GM12873 (cell line): ENCODE measurements at regions not wholly inside any gene's neighbourhood (a gene's known extent, or its start where the extent isn't known, plus 50 kb on each side); places are given as distances from the start of the nearest gene placed in this dataset.

ENCODE experiments used
- CTCF ChIP-seq: IDR thresholded peaks from 2 replicates; pipeline ENCODE4 v1.5.1; 2012; ENCODE audit warnings: low read depth, mild to moderate bottlenecking, moderate library complexity, low read length, control low read depth; ENCODE audit not compliant: insufficient read depth; ENCODE audit errors: missing control alignments

- no peak for TF ChIP-seq CTCF
Observed at GRCh38 chr10:91347529-91347928, 62.6 kb upstream of the HECTD2 start.

- no peak for TF ChIP-seq CTCF
Observed at GRCh38 chr10:91349381-91349780, 60.8 kb upstream of the HECTD2 start.

- no peak for TF ChIP-seq CTCF
Observed at GRCh38 chr10:91350651-91351081, 59.5 kb upstream of the HECTD2 start.

DNA sequence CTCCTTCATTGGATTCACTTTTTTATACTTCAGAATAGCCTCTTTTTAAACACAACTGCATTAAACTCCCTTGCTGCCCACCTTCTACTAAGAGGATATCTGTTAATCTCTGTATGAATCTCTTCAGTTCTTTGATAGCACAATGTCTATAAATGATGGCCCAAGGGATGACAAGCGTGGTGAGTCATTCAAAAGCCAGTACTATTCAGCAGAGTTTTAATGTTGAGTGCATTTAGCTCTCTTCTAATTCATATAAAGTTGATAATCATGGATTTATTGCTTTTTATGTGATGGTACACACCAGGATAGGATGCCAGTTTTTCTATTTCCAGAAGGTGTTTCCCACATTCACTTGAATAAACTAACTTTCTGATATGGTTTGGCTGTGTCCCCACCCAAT is 57.4 kb upstream of the HECTD2 start:
- TF ChIP-seq CTCF: no peak

DNA sequence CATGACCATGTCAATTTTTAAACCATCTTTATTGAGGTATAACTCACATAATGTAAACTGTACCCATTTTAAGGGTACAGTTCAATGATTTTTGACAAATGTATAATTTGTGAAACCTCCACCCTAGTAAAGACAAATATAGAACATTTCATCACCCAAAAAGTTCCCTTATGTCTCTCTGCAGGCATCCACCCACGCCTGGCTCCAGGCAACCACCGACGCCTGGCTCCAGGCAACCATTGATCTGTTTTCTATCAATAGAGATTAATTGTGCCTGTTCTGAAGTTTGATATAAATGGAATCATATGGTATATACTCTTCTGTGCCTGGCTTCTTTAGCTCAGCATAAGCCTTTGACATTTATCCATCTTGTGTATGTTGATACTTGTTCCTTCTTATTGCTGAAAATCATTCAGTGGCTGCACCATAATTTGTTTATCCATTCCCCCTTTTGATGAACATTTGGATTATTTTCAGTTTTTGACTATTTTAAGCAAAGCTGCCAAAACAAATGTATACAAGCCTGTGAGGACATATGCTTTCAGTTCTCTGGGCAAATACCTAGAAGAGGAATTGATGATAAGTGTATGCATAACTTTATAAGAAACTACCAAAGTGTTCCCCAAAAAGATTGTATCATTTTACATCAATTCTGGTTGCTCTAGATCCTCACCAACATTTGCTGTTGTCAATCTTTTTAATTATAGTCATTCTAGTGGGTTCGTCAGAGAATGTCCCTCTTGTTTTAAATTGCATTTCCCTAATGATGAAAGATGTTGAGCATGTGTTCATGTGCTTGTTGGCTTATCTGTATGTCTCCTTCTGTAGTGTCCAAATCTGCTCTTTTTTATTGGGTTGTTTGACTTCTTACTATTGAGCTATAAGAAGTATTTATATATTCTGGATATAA is 55.7 kb upstream of the HECTD2 start:
- no peak for TF ChIP-seq CTCF

DNA sequence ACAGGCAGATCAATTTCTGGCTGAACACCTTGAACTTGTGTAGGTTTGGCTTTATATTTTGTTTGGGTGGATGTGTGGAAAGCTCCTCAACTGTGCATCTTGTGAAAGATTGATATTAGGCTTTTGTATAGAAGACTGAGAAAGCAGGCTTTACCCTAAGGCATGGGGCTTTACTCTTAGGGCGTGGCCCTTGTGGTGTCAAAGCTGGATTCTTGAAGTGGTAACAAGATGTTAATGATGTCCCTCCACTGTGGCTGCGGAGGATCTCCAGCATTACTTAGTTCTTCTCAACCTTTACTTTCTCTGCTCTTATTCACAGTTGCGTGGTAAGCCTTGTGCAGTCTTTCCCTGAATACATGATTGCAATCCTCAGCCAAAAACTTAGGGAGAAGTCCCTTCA is 54.1 kb upstream of the HECTD2 start:
- TF ChIP-seq CTCF: no peak

- TF ChIP-seq CTCF: no peak
Observed at GRCh38 chr10:91357497-91357896, 52.6 kb upstream of the HECTD2 start.
